ENCODE measurements at regions not wholly inside any gene's neighbourhood (a gene's known extent, or its start where the extent isn't known, plus 50 kb on each side); places are given as distances from the start of the nearest gene placed in this dataset.

DNA sequence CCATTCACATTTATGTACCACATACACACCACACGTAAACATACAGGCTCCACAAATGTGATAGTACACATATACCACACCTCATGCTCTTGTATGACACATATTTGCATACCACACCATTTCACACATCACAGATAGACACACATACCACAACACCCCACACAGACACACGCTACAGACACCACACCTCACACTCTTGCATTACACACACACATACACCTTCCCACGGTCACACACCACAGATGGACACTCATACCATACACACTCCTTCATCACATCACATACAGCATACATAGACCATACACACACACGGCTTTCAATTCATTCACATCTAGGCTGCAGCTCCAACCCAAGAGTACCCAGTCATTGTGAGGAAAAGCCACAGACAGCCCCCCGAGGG, 222.5 kb upstream of the RPL34 start:
- TF ChIP-seq POLR2A (IDR thresholded peaks at IDR 0.05; ENCODE audit: low read depth, low read length) (no peak), POLR2AphosphoS5 (IDR thresholded peaks at IDR 0.05; ENCODE audit: insufficient read depth, low read depth, low read length) (no peak), EZH2 (IDR thresholded peaks at IDR 0.05; ENCODE audit: borderline replicate concordance, low read depth, low read length, severe bottlenecking) (no peak)
- TF ChIP-seq, protein P1, sequence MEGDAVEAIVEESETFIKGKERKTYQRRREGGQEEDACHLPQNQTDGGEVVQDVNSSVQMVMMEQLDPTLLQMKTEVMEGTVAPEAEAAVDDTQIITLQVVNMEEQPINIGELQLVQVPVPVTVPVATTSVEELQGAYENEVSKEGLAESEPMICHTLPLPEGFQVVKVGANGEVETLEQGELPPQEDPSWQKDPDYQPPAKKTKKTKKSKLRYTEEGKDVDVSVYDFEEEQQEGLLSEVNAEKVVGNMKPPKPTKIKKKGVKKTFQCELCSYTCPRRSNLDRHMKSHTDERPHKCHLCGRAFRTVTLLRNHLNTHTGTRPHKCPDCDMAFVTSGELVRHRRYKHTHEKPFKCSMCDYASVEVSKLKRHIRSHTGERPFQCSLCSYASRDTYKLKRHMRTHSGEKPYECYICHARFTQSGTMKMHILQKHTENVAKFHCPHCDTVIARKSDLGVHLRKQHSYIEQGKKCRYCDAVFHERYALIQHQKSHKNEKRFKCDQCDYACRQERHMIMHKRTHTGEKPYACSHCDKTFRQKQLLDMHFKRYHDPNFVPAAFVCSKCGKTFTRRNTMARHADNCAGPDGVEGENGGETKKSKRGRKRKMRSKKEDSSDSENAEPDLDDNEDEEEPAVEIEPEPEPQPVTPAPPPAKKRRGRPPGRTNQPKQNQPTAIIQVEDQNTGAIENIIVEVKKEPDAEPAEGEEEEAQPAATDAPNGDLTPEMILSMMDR (IDR thresholded peaks at IDR 0.05; ENCODE audit: extremely low read depth in 1 of 2, insufficient read depth in 1 of 2, low read depth in 1 of 2, low read length in 2 of 2): no peak
- TF ChIP-seq, protein P2, sequence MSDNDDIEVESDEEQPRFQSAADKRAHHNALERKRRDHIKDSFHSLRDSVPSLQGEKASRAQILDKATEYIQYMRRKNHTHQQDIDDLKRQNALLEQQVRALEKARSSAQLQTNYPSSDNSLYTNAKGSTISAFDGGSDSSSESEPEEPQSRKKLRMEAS (IDR thresholded peaks at IDR 0.05; ENCODE audit: insufficient read depth, insufficient read length): no peak

Measured in endothelial cell of umbilical vein (primary cell).